HEK293T (cell line): ENCODE measurements at regions not wholly inside any gene's neighbourhood (a gene's known extent, or its start where the extent isn't known, plus 50 kb on each side); places are given as distances from the start of the nearest gene placed in this dataset.

ENCODE experiments used
- BHLHE40 ChIP-seq: fragments of 450-650 bp; IDR thresholded peaks from 2 replicates; pipeline ENCODE4 v1.6.1; 2016; ENCODE audit warnings: mild to moderate bottlenecking, moderate library complexity, borderline replicate concordance
- CTBP1 ChIP-seq: fragments of 450-650 bp; IDR thresholded peaks from 2 replicates; pipeline ENCODE4 v1.6.1; 2016; ENCODE audit warnings: borderline replicate concordance
- FOXA1 ChIP-seq: fragments of 450-650 bp; IDR thresholded peaks from 2 replicates; pipeline ENCODE4 v1.6.1; 2016; ENCODE audit warnings: mild to moderate bottlenecking
- HDGF ChIP-seq: fragments of 450-650 bp; IDR thresholded peaks from 2 replicates; pipeline ENCODE4 v1.6.1; 2017; ENCODE audit warnings: antibody characterized with exemption, borderline replicate concordance
- SP1 ChIP-seq: fragments of 450-650 bp; IDR thresholded peaks from 2 replicates; pipeline ENCODE4 v1.6.1; 2017
- TARDBP ChIP-seq: fragments of 450-650 bp; IDR thresholded peaks from 2 replicates; pipeline ENCODE4 v1.6.1; 2016

GRCh38 chr1:67570486-67571143 is 114.4 kb upstream of the GADD45A start:
- TF ChIP-seq FOXA1 = no peak
- TF ChIP-seq BHLHE40 = no peak
- TF ChIP-seq TARDBP = no peak
- no peak for TF ChIP-seq CTBP1
- no peak for TF ChIP-seq SP1
- TF ChIP-seq HDGF = no peak
